NCI-H524 treated with DMSO at 0.1 percent for 48 hours (cell line): ENCODE measurements at regions not wholly inside any gene's neighbourhood (a gene's known extent, or its start where the extent isn't known, plus 50 kb on each side); places are given as distances from the start of the nearest gene placed in this dataset.
"Not testable (repeated sequence)": the region's sequence is repeated elsewhere in the genome, so short reads cannot be mapped to it uniquely, and the experiment has no call there.

Experiments used
- DNase-seq: peaks from one replicate; lab custom pipeline; 2025; lab: John Stamatoyannopoulos, UW

GRCh38 chr2:16816522-16816921 lies 150.9 kb upstream of the CYRIA start:
- no peak for DNase-seq

- no peak for DNase-seq
Observed at GRCh38 chr2:16816016-16816415, 150.4 kb upstream of the CYRIA start.

- peak; percentile 50 for DNase-seq
Observed at GRCh38 chr2:16813593-16813992, 148.0 kb upstream of the CYRIA start.

GRCh38 chr2:16798472-16798871 lies 132.8 kb upstream of the CYRIA start:
- no peak for DNase-seq

GRCh38 chr2:16791496-16791895 lies 125.9 kb upstream of the CYRIA start:
- DNase-seq: no peak

- no peak for DNase-seq
Observed at GRCh38 chr2:16785149-16785548, 119.5 kb upstream of the CYRIA start.

DNA sequence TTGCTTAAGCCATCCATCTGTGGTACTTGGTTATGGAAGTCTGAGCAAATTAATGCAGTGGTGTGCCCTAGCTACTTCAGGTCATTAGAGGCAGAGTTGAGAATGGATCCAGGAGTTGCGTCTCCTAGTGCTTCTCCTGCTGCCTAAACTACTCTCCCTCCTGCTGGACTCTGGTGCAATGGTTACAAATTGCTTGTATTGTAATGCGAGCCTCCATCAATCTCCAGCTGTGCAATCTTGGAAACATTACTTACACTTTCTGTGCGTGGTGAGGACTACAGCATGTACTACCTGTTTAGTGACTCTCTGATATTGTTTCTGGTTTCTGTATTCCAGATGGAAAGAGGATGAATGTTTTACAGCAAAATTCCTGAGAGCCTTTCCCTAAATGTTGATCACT lies 119.0 kb upstream of the CYRIA start:
- DNase-seq: no peak

DNA sequence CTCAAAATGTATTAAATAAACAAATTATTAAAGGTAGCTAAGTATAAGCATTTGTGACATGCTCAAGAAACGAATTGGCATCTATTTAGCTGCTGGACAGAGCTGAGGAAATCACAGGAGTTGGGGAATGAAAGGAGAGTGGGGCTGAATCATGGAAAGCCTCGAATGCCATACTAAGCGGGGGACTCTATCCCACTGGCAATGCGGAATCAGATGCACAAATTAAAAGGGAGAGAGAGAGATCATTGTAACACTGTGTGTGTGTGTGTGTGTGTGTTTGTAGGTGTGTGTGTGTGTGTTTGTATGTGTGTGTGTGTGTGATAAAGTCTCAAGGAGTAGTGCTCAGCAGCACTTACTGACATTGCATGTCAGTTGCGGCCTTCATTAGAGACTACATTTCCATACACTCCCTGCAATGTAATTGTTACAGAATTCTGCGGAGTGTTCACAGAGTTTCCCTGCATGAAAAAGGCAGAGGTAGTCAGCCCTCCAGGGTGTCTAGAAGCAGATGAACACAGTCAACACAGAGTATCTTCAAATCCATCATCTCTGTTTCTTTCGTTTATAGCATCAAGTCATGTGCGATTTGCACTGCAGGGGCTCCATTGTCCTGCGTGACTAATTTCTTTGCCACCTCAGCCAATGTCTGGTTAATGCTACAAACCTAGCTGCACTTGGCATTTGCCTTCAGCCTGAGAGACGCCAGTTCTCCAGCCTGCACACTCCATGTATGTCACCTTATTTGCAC lies 111.7 kb upstream of the CYRIA start:
- DNase-seq: no peak

DNA sequence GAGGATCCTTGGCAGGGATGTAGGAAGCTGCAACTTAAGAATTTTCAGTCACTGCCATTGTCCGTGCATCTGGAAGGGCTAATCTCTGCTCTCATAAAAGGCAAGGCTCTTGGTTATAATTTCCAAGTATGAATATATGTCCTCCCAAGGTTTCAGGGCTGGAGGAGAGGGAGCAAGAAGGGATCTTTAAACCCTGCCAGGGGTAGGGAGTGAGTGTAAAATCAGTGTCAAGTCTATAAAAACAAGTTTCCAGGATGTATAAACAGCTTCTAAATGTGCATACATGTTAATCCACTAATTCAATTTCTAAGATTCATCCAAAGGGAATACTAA lies 110.2 kb upstream of the CYRIA start:
- DNase-seq: no peak

DNA sequence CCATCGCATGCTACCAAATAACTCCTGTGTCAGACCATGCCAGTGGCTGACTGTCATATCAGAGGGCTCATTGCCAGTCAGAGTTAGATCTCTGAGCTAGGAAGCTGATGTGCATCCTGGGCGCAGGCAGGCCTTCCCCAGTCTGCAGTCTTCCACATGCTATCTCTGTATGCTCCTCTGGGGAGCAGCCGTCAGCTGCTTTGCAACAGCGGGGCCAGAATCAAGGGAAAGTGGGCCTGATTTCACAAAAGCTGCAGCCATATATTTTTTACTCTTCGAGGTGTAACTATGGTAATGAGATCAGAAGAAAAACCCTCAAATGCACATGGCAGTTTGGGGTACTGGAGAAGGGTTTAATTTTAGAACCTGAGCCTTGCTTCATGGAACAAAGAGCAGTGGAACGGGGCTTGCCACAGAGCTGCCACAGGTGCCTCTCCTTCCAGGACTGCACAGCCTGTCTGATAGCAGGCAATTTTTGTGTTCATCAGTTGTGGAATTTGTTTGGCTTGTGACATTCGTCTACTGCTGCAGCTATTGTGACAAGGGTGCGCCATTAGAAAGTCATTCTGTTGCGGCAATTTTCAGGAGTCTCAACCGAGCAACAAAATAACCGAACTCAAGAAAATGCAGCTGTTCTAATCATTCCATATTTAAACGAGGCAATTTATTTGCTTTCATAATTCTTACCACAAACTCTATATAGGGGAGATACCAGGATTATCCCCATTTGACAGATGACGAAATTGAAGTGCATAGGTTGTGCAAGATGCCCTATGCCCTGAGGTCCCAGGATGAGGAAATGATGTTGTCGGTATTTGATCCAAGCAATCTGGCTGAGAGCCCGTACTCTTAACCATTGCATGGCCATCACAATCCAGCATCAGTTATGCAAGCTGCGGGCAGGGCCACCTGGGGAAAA lies 109.6 kb upstream of the CYRIA start:
- DNase-seq: no peak

DNA sequence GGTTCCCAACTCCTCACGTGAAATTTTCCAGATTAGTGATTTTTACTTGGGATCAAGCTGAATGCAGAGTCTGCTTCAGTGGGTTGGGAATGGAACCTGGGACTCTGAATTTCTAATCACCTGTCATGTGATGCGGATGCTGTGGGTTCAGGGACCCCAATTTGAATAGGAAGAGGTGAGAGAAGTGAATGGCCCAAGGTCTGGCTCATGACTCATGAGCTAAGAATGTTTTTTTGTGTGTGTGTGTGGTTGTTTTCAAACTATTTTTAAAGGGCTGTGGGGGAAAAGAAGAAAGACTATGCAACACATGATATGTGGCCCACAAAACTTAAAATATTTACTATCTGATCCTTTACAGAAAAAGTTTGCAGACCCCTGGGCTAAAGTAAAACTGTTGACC lies 108.5 kb upstream of the CYRIA start:
- DNase-seq: no peak

GRCh38 chr2:16773080-16773713 lies 107.6 kb upstream of the CYRIA start:
- no peak for DNase-seq

- DNase-seq: no peak
Observed at GRCh38 chr2:16767789-16768476, 102.3 kb upstream of the CYRIA start.

GRCh38 chr2:16765356-16765755 lies 99.7 kb upstream of the CYRIA start:
- no peak for DNase-seq

DNA sequence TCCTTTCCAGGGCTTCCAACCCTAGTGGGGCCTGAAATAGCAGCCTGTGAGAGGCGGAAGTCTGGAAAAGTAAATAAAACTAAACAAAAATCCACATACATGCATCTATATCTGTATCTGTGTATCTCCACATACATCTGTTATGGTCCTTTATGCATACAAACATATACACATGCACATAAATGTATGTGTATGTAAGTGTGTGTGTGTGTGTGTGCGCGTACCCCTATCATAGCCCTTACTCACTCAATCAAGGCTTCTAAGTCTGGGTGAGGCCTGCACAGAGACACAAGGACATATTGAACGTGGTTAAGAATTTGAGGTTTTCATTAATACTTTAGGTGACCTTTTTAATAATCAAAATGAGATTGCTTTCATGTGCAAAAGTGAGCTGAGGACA lies 98.9 kb upstream of the CYRIA start:
- DNase-seq: no peak

GRCh38 chr2:16763493-16763899 lies 97.9 kb upstream of the CYRIA start:
- no peak for DNase-seq

GRCh38 chr2:16763056-16763455 lies 97.4 kb upstream of the CYRIA start:
- no peak for DNase-seq

DNA sequence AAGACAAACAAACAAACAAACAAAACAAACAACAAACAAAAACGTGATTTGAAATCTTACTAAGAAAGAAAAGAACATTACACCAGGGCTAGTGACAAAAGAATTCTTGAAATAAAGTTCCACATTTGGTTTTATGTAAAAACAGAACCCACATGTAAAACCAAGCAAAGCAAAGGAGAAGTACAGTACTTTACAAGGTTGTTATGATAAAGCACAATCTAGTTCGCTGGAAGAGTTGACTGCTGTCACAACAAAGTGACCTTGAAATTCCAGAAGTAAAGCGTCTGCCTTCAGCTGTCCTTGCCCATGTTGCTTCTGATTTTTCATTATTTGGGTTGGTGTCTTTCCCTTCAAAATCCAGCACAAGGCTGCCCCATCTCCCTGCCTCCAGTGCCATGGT lies 94.8 kb upstream of the CYRIA start:
- DNase-seq: no peak

DNA sequence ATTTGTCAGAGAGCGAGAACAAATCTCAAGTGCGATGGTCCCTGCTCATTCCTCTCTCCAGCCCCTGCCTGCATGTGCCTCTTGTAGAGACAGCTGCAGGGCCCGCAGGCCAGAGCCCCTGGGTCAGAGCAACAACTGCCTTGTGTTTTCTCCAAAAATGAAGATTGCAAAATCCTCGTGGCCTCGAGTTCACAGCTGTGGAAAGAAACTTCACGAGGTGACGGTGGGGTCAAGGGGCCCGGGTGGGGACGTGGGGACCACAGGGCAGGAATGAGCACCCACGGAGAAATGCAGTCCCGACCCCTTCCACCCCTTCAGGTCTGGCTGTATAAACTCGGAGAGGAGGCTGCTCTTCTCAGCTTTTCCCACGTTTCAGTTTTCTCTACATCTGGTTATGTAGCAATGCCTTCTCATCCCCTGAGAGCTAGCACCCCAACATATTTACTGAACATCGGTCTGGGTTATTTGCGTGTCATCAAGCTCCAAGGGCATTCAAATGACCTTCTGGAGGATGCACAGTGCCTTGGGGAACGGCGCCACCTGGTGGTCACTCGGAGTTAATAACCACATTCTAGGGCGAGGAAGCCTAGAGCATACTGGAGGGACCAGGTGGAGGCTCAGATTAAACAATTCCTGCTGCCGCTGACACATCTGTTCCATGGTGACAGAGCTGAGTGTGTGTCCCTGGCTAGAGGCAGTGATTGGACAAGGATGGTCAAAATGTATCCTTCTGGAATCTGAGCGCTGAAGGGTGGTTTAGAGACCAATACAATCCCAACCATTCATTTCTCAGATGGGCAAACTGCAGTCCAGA lies 91.4 kb upstream of the CYRIA start:
- DNase-seq: peak; percentile 67

GRCh38 chr2:16755442-16755841 lies 89.8 kb upstream of the CYRIA start:
- DNase-seq: no peak

DNA sequence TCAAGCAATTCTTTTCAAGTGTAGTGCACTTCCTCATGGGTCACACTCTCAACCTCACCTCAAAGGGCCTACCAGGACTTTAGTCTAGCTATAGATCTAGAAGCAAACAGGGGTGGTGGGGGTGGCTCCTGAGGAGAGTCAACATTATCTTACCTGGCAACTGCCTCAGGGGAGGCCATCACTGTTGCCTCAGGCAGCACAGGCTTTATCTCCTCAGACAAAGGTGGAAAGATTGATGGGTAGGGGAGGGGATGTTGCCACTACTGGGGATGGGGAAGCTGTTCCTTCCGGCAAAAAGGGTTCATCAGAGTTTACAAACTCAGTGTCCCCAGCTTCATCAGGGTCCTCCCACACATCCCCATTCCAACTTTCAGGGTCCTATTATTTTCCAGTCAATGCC lies 87.4 kb upstream of the CYRIA start:
- DNase-seq: not testable (repeated sequence)

DNA sequence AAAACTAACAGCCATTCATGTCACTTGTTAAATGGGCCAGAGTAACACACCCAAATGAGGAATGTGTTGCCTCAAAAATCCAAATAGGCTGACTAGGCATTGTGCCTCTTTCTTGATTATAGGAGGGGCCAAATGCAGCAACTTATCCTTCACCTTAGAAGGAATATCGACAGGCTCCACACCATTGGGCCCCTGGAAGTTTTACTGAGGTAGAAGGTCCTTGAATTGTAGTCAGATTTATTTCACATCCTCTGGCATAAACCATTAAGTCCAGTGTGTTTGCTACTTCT lies 85.2 kb upstream of the CYRIA start:
- not testable (repeated sequence) for DNase-seq
